Activated naive CD4-positive, alpha-beta T cell treated with anti-CD3 and anti-CD28 coated beads, Interleukin-2, amount 50 U/mL, for 72 hours (primary cell): ENCODE measurements at regions not wholly inside any gene's neighbourhood (a gene's known extent, or its start where the extent isn't known, plus 50 kb on each side); places are given as distances from the start of the nearest gene placed in this dataset.
"Not testable (repeated sequence)": the region's sequence is repeated elsewhere in the genome, so short reads cannot be mapped to it uniquely, and the experiment has no call there.

ENCODE experiments used
- ATAC-seq, 2 donors: fragments of 150-1000 bp; cut with Tn5 transposase; 2 replicates each; pipeline ENCODE4 v1.10.0; 2021; ENCODE audit warnings: mild to moderate bottlenecking in 2 of 2, moderate library complexity in 2 of 2
- DNase-seq, 2 donors: peaks; one replicate each; pipeline ENCODE4 v3.0.0; 2021 to 2022; ENCODE audit warnings: low spot score in 2 of 2
- H3K27ac Mint-ChIP-seq, 2 donors: one replicate each; pipeline ENCODE4 v1.8.0; 2022; ENCODE audit warnings: mild to moderate bottlenecking in 2 of 2, mixed read lengths in 2 of 2
- H3K36me3 Mint-ChIP-seq, 2 donors: one replicate each; pipeline ENCODE4 v1.8.0; 2022; ENCODE audit warnings: mixed read lengths in 2 of 2
- H3K9me3 Mint-ChIP-seq, 2 donors: one replicate each; pipeline ENCODE4 v1.8.0; 2022; ENCODE audit warnings: mixed read lengths in 2 of 2

DNA sequence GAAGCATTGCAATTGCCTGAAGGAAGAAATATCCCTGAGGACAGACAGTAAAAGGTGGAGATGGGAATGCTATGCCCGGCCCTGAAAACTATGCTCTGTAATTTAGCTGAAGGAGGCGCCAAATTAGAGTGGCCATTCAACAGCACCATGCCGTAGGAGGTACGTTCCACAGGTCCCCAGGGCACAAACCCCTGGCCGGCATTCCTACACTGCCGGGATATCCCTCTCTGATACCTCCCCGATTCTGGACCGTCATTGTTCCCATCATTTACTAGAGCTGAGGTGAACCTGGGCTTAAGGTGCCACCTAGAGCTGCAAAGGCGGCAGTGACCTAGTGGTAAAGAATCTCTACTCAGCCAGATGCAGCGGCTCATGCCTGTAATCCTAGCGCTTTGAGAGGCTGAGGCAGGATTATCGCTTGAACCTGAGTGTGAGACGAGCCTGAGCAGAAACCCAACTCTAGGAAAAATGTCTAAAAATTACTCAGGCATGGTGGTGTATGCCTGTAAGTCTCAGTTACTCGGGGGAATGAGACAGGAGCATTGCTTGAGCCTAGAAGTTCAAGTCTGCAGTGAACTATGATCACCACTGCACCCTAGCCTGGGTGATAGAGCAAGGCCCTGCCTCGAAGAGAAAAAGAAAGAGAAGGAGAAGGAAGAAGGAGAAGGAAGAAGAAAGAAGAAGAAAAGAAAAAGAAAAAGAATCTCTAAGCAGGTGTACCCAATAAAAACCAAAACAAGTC is 53.0 kb upstream of the TNKS2 start:
- no peaks in the 10 kb centered on the region for H3K9me3 Mint-ChIP-seq
- no peak for ATAC-seq
- H3K27ac Mint-ChIP-seq, result no peak overlapping the region
- H3K36me3 Mint-ChIP-seq, result no peaks in the 10 kb centered on the region
- DNase-seq, result no peak

DNA sequence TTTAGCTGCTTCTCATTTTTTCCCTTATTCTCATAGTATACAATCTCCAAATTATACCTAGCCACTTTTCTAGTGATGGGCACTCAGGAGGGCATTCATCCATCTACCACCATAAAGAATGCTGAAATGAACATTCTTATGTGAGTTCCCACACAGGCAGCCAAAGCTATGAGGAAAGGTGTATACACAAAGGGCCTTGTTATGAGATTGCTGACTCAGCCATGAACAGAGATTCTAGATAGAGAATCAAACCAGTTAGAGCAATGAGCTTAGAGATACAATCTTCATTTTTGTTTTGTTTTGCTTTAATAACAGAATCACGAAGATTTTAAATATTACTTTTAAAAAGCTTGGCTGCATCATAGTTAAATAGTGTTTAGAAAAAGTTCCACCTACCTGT is 54.8 kb upstream of the TNKS2 start:
- ATAC-seq (no peak), DNase-seq (no peak)
- H3K36me3 Mint-ChIP-seq, result no peaks in the 10 kb centered on the region
- H3K9me3 Mint-ChIP-seq, result no peaks in the 10 kb centered on the region
- H3K27ac Mint-ChIP-seq, result no peak overlapping the region

DNA sequence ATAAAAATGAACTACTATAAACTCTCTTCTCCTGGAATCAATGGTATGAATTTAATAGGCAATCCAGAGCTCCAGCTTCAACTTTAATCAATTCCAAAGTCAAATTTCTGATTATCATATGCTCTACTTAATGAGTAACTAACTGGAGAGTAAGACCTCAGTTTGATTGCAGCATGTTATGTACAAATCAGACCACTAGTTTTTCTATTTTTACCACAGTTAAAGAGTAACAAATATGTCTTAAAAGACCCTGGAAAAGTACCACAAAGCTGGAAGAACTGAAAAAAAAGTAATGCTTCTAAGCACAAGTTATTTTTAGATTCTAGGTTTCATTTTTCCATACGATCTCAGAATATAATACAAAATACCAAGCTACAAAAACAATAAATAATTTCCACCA is 56.0 kb upstream of the TNKS2 start:
- DNase-seq (no peak), ATAC-seq (no peak)
- Mint-ChIP-seq H3K27ac (no peak overlapping the region), H3K9me3 (no peaks in the 10 kb centered on the region), H3K36me3 (no peaks in the 10 kb centered on the region)

- DNase-seq, result no peak
- H3K9me3 Mint-ChIP-seq, result no peaks in the 10 kb centered on the region
- H3K27ac Mint-ChIP-seq, result no peak overlapping the region
- no peak for ATAC-seq
- H3K36me3 Mint-ChIP-seq, result no peaks in the 10 kb centered on the region
Observed at GRCh38 chr10:91741356-91741755, 56.9 kb upstream of the TNKS2 start.

- no peaks in the 10 kb centered on the region for H3K36me3 Mint-ChIP-seq
- DNase-seq (no peak), ATAC-seq (no peak)
- H3K27ac Mint-ChIP-seq, result no peak overlapping the region
- H3K9me3 Mint-ChIP-seq, result no peaks in the 10 kb centered on the region
Observed at GRCh38 chr10:91740353-91740924, 57.8 kb upstream of the TNKS2 start.

- not testable (repeated sequence) for H3K36me3 Mint-ChIP-seq, ATAC-seq, DNase-seq, H3K27ac Mint-ChIP-seq
- peaks cover 7 to 14% of the 10 kb centered on the region in 2 donors for H3K9me3 Mint-ChIP-seq
Observed at GRCh38 chr10:91732265-91732664, 66.0 kb upstream of the TNKS2 start.

GRCh38 chr10:91729339-91729738 is 68.9 kb upstream of the TNKS2 start:
- peaks cover 7 to 14% of the 10 kb centered on the region in 2 donors for H3K9me3 Mint-ChIP-seq
- H3K36me3 Mint-ChIP-seq, DNase-seq, H3K27ac Mint-ChIP-seq: not testable (repeated sequence)
- ATAC-seq, result peak in 1 of 2 donors; percentile 70

- DNase-seq, result no peak
- ATAC-seq, result no peak
- peaks cover 7 to 14% of the 10 kb centered on the region in 2 donors for H3K9me3 Mint-ChIP-seq
- H3K36me3 Mint-ChIP-seq, result no peaks in the 10 kb centered on the region
- no peak overlapping the region for H3K27ac Mint-ChIP-seq
Observed at GRCh38 chr10:91726355-91726754, 71.9 kb upstream of the TNKS2 start.

GRCh38 chr10:91724933-91725332 is 73.3 kb upstream of the TNKS2 start:
- DNase-seq, result no peak
- Mint-ChIP-seq H3K27ac (no peak overlapping the region), H3K36me3 (no peaks in the 10 kb centered on the region), H3K9me3 (peaks cover 7 to 9% of the 10 kb centered on the region in 2 donors)
- no peak for ATAC-seq

DNA sequence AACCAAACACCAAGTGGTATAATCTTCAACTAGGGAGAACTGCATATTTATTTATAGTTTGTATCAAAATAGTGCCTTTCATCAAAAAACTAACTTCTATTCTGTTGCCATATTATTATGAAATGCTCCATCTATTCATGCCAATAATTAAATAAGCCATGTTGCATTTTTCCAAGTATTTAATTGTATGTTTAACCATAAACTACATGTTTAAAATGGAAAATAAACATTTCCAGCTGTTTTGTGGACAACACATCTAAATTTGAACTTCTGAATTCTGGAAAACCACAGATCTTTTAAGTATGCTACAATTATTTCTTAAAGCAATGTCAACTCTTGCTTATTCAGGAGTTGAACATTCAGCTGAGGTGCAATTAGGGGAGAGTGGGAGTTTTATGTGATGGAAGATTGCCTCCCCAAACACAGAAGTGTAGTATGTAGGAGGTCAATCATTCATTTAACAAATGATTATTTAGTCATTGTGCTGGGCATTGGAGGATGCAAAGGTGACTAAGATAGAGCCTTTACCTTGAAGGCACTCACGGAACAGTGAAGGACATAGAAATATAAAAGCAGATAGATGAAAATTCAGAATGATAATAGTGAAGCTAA is 80.7 kb upstream of the PPP1R3C start:
- Mint-ChIP-seq H3K9me3 (no peaks in the 10 kb centered on the region), H3K27ac (no peak overlapping the region), H3K36me3 (no peaks in the 10 kb centered on the region)
- DNase-seq (no peak), ATAC-seq (no peak)

GRCh38 chr10:91711885-91712680 is 79.2 kb upstream of the PPP1R3C start:
- Mint-ChIP-seq H3K36me3 (no peaks in the 10 kb centered on the region), H3K9me3 (no peaks in the 10 kb centered on the region), H3K27ac (no peak overlapping the region)
- DNase-seq, result no peak
- ATAC-seq, result no peak

DNA sequence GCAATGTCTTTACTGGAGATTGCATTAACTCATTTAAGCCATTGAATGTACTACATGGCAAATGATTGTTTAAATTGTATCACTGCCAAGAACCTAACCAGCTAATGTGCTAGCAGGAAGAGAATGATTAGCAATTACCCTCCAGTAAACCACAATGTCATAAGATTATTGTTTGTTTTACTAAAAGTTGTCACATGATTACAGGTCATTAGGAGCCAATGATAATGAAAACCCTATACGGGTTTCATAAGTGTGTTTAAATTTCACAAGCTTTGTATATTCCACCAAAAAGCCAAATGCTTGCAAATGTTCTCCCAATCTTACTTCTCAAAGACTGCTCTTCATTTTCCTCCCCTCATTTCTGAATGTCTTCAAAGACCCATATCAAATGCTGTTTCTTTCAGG is 76.5 kb upstream of the PPP1R3C start:
- Mint-ChIP-seq H3K36me3 (no peaks in the 10 kb centered on the region), H3K9me3 (no peaks in the 10 kb centered on the region), H3K27ac (no peak overlapping the region)
- no peak for DNase-seq
- ATAC-seq, result no peak

GRCh38 chr10:91708174-91708861 is 75.4 kb upstream of the PPP1R3C start:
- Mint-ChIP-seq H3K27ac (no peak overlapping the region), H3K36me3 (no peaks in the 10 kb centered on the region), H3K9me3 (no peaks in the 10 kb centered on the region)
- ATAC-seq, result no peak
- no peak for DNase-seq

DNA sequence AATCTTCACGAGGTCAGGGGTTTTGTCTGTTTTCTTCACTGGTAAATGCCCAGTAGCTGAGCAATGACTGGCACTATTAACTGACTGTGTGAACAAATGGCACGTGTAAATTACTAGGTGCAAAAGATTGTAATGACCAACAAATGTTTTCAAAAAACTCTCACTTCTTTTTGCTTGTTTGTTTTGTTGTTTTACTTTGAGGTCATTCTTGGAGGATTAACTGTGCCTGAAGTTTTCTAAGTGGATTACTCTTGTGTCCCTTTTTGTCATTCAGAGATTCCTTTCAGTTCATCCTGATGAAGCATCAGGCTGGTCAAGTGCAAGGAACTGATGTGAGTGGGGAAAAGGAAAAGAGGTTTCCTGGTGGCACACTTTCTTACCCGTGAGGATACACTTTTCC is 74.4 kb upstream of the PPP1R3C start:
- H3K27ac Mint-ChIP-seq, result no peak overlapping the region
- DNase-seq (no peak), ATAC-seq (no peak)
- no peaks in the 10 kb centered on the region for H3K36me3 Mint-ChIP-seq
- H3K9me3 Mint-ChIP-seq, result no peaks in the 10 kb centered on the region

- ATAC-seq (no peak), DNase-seq (no peak)
- H3K36me3 Mint-ChIP-seq, result no peaks in the 10 kb centered on the region
- H3K27ac Mint-ChIP-seq, result no peak overlapping the region
- no peaks in the 10 kb centered on the region for H3K9me3 Mint-ChIP-seq
Observed at GRCh38 chr10:91705948-91706670, 73.2 kb upstream of the PPP1R3C start.

DNA sequence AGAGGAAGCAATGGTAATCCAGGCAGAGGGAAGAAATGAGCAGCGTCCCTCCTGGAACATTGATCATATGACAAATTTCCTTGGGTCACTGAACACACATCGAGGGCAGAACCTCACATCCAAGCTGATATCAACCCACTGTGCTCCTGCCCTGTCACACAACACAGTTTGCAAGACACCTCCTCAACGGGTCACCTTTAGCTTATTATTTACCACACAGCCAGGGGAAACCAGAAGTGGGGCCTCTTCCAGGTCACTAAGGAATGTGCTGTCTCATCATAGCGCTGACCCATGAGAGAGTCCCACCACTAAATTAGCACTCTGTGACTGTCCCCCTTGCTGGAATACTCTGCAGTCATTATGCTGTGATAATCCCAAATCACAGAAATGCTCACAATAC is 69.7 kb upstream of the PPP1R3C start:
- Mint-ChIP-seq H3K27ac (no peak overlapping the region), H3K9me3 (no peaks in the 10 kb centered on the region), H3K36me3 (no peaks in the 10 kb centered on the region)
- ATAC-seq (no peak), DNase-seq (no peak)
